Bronchial epithelial cell (primary cell): ENCODE measurements at regions not wholly inside any gene's neighbourhood (a gene's known extent, or its start where the extent isn't known, plus 50 kb on each side); places are given as distances from the start of the nearest gene placed in this dataset.

ENCODE experiments used
- DNase-seq: peaks from one replicate; pipeline ENCODE4 v3.0.0-alpha.2; 2010; ENCODE audit warnings: low read depth
- FAIRE-seq: peaks from 2 replicates; lab custom pipeline; 2011; peaks lifted over from hg19 to GRCh38; lab: Jason Lieb, UNC
- H3K27me3 ChIP-seq: 2 replicates; pipeline ENCODE4 v1.5.1; 2011; ENCODE audit warnings: low read length; ENCODE audit not compliant: control insufficient read depth, insufficient read depth
- H3K36me3 ChIP-seq: 2 replicates; pipeline ENCODE4 v1.5.1; 2011; ENCODE audit warnings: low read length; ENCODE audit not compliant: control insufficient read depth, insufficient read depth
- H3K4me3 ChIP-seq: 2 replicates; pipeline ENCODE4 v1.5.1; 2011; ENCODE audit warnings: mild to moderate bottlenecking, low read depth, low read length, control low read depth
- TF ChIP-seq, protein P1 (sequence below): IDR thresholded peaks from 2 replicates; pipeline ENCODE4 v1.5.1; 2011; ENCODE audit warnings: mild to moderate bottlenecking, moderate library complexity, low read length, control low read depth, inconsistent platforms; ENCODE audit not compliant: insufficient read depth, severe bottlenecking

DNA sequence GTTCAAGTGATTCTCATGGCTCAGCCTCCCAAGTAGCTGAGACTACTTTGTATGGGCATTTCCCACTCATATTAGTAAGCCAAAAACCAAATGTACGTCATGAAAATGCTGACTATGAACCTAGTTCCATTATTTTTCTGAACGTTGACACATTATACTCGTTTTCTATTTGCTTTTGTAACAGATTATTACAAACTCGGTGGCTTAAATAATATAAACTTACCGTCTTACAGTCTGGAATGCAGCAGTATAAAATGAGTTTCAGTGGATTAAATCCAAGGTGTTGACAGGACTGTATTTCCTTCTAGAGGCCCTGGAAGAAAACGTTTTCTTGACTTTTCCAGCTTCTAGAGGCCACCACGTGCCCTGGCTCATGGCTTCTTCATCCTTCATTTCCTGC lies 517.0 kb downstream of the GADD45G start:
- Histone ChIP-seq H3K27me3 (no peaks in the 10 kb centered on the region), H3K4me3 (no peak overlapping the region), H3K36me3 (no peaks in the 10 kb centered on the region)
- TF ChIP-seq, protein P1, sequence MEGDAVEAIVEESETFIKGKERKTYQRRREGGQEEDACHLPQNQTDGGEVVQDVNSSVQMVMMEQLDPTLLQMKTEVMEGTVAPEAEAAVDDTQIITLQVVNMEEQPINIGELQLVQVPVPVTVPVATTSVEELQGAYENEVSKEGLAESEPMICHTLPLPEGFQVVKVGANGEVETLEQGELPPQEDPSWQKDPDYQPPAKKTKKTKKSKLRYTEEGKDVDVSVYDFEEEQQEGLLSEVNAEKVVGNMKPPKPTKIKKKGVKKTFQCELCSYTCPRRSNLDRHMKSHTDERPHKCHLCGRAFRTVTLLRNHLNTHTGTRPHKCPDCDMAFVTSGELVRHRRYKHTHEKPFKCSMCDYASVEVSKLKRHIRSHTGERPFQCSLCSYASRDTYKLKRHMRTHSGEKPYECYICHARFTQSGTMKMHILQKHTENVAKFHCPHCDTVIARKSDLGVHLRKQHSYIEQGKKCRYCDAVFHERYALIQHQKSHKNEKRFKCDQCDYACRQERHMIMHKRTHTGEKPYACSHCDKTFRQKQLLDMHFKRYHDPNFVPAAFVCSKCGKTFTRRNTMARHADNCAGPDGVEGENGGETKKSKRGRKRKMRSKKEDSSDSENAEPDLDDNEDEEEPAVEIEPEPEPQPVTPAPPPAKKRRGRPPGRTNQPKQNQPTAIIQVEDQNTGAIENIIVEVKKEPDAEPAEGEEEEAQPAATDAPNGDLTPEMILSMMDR: no peak
- FAIRE-seq (no peak), DNase-seq (no peak)

DNA sequence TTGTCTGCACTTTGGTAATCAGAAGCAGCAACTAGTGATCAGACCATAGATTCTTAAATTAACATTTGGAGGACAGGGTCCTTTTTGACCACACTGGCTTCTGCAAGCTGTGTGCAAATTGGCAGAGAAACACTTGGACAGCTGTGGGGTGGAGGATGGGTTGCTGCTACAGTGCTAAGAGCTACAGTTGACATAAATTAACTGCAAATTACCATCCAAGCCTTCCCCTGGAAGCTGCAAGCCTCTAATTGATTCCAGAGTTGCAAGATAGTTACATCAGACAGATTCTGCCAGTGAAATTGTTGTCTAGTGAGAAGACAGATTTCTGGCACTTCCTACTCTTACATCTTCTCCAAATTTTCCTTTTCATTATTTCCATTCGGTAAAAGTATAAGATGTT lies 517.7 kb downstream of the DIRAS2 start:
- no peak overlapping the region for H3K4me3 ChIP-seq
- no peaks in the 10 kb centered on the region for H3K36me3 ChIP-seq
- TF ChIP-seq, protein P1: no peak
- DNase-seq (no peak), FAIRE-seq (no peak)
- H3K27me3 ChIP-seq: peaks cover 3% of the 10 kb centered on the region

DNA sequence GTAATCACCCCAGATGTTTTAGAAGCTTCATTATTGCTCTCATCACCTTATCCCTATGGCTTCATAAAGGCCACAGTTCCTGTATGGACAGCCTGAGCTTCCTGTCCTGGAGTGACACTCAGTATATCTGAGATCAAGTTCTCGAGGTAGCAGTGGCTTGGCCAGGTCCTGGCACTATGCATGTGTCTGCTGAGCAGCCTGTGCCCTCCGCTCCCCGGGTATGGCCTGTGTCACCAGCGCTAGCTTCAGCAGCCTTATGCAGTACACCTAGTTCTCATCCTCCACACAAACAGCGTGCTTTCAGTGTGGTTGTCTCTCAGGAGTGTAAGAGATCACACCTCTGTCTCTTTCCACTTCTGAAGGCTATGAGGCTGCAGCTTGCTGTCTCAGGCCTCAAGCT lies 514.7 kb downstream of the DIRAS2 start:
- DNase-seq (no peak), FAIRE-seq (no peak)
- TF ChIP-seq, protein P1: no peak
- no peak overlapping the region for H3K4me3 ChIP-seq
- peaks cover 3% of the 10 kb centered on the region for H3K27me3 ChIP-seq
- H3K36me3 ChIP-seq: no peaks in the 10 kb centered on the region

DNA sequence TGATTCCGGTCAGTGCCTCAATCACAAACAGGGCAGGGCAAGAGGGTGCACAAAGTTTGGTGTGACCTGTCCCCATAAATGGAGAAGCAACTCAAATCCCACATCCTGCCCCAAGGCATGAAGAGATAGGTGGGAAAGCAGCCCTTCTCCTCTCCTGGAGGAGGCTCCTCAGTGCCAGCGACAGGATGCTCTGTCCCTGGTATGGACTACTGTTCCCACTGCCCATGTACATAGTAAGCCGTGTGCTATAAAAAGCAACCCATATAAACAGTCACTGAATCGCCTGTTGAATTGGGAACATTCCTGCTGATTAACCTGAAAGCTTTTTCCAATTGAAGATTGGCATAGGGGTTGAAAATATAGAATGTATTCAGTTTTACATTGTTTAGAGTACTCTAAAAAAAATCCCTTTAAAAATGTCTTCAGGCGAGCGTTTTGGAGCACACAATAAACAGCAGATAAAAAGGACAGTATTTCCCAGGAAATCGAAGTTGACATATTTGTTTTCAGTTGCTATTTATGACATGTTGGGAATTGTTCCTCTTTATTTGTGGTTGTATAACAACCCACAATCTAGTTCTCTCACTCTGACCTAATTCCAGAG lies 513.9 kb downstream of the DIRAS2 start:
- TF ChIP-seq, protein P1: no peak
- peaks cover 3% of the 10 kb centered on the region for H3K27me3 ChIP-seq
- H3K4me3 ChIP-seq: no peak overlapping the region
- H3K36me3 ChIP-seq: no peaks in the 10 kb centered on the region
- FAIRE-seq (no peak), DNase-seq (no peak)

DNA sequence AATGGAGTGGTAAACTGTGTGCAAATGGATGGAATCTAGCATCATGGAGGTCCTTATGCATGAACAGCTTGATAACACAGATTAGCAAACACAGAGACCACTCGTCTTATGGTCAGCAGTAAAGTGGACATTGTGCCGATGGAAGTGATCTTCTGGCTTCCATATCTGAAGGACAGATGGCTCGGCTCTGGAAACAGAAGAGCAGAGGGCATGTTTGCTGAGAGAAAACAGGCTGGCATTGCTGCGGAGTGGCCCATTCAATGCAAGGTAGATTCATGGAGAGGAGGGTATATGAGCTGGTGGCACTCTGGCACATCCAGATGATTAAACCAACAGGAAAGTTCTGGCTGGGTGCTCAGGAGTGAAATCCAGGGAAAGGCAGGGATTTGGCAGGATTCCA lies 513.2 kb downstream of the DIRAS2 start:
- TF ChIP-seq, protein P1: no peak
- Histone ChIP-seq H3K36me3 (no peaks in the 10 kb centered on the region), H3K4me3 (no peak overlapping the region), H3K27me3 (peaks cover 3% of the 10 kb centered on the region)
- FAIRE-seq: no peak
- DNase-seq: no peak

DNA sequence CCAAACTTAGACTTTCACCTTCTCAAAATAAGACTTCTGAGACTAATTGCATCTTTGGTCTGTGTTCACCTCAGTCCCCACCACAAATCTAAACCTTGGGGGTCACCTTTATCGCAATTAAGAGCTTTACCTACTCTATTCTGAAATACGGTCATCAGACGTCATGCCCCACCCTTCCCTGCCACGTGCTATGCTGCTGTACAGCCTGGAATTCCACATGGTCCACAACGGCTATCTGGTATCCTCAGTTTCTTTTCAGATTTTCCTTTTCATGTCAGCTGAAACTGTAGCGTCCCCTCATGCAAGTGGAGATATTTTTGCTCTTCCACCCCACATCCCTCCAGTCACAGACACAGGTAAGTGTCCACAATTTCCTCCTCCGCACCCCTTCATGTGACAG lies 511.1 kb downstream of the DIRAS2 start:
- TF ChIP-seq, protein P1: no peak
- Histone ChIP-seq H3K27me3 (peaks cover 3% of the 10 kb centered on the region), H3K36me3 (no peaks in the 10 kb centered on the region), H3K4me3 (no peak overlapping the region)
- DNase-seq (no peak), FAIRE-seq (no peak)
